MCF 10A (cell line): ENCODE measurements at regions not wholly inside any gene's neighbourhood (a gene's known extent, or its start where the extent isn't known, plus 50 kb on each side); places are given as distances from the start of the nearest gene placed in this dataset.

Experiments
- BruUV-seq: library from RNA; stranded (reverse); fragments of 400-500 nt; replicated peaks from 2 replicates; lab custom pipeline; 2021; lab: Mats Ljungman, UMichigan
- CTCF ChIA-PET: fragments of 300-600 bp; sonication (Branson Sonifier 250); formaldehyde crosslinking; extraction: SDS; loops from one replicate; lab custom pipeline; 2021; ENCODE audit warnings: antibody characterized with exemption, inconsistent platforms; lab: Yijun Ruan, JAX
- POLR2A ChIA-PET: fragments of 300-600, 350-650 bp; sonication (Branson Sonifier 250); formaldehyde crosslinking; extraction: SDS; loops from one replicate; lab custom pipeline; 2020; ENCODE audit warnings: antibody characterized with exemption, inconsistent platforms; lab: Yijun Ruan, JAX
- DNase-seq: peaks from one replicate; pipeline ENCODE4 v3.0.0-alpha.2; 2018; ENCODE audit not compliant: unreplicated experiment
- H3K27ac Mint-ChIP-seq: one replicate; pipeline ENCODE4 v1.8.0; 2022; ENCODE audit warnings: mild to moderate bottlenecking, low read depth, mixed read lengths; ENCODE audit not compliant: unreplicated experiment
- H3K27me3 Mint-ChIP-seq: one replicate; pipeline ENCODE4 v1.8.0; 2022; ENCODE audit warnings: mixed read lengths; ENCODE audit not compliant: insufficient read depth, unreplicated experiment
- H3K36me3 Mint-ChIP-seq: one replicate; pipeline ENCODE4 v1.8.0; 2022; ENCODE audit warnings: mild to moderate bottlenecking, moderate library complexity, mixed read lengths; ENCODE audit not compliant: insufficient read depth, unreplicated experiment
- H3K4me1 Mint-ChIP-seq: one replicate; pipeline ENCODE4 v1.8.0; 2022; ENCODE audit warnings: mixed read lengths; ENCODE audit not compliant: insufficient read depth, unreplicated experiment
- H3K4me3 Mint-ChIP-seq: one replicate; pipeline ENCODE4 v1.8.0; 2022; ENCODE audit warnings: mild to moderate bottlenecking, moderate library complexity, mixed read lengths; ENCODE audit not compliant: unreplicated experiment
- H3K9me3 Mint-ChIP-seq: one replicate; pipeline ENCODE4 v1.8.0; 2022; ENCODE audit warnings: mixed read lengths; ENCODE audit not compliant: unreplicated experiment
- intact Hi-C: fragments of 100-400 bp; cut with micrococcal nuclease; formaldehyde crosslinking; loops from 2 replicates; pipeline ENCODE4 v1.14.1; 2022
- TF ChIP-seq, protein P1 (sequence below): fragments of 200-600 bp; IDR thresholded peaks from one replicate; pipeline ENCODE4 v1.8.0; 2022; ENCODE audit warnings: antibody characterized with exemption, mild to moderate bottlenecking; ENCODE audit not compliant: unreplicated experiment

DNA sequence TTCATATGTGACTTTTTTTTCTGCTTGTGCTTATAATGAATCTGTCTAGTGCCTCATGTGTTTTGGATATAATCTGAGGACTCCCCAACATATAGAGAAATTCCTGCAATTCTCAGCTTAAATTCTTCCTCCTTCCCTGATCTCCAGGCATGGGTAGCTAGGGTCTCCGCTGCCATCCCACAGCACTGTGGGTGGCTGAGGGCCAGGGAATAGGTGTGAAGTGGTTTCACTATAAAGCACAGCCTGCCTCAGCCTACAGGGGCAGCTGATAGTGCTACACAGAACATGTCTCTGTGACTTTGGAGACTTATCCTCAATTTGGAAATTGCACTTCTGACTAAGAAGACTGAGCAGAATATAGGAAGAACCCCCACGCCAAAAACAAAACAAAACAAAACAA lies 137.3 kb upstream of the NABP1 start:
- no peaks in the 10 kb centered on the region for H3K27me3 Mint-ChIP-seq
- H3K9me3 Mint-ChIP-seq: peaks cover 6% of the 10 kb centered on the region
- DNase-seq: no peak
- no peak overlapping the region for H3K27ac Mint-ChIP-seq
- intact Hi-C loops: no loop called here
- BruUV-seq: no TSS peak
- POLR2A ChIA-PET: no interaction called here
- no peaks in the 10 kb centered on the region for H3K4me1 Mint-ChIP-seq
- H3K36me3 Mint-ChIP-seq: no peaks in the 10 kb centered on the region
- no peak overlapping the region for H3K4me3 Mint-ChIP-seq
- CTCF ChIA-PET: interaction anchor here (0.7 to 4.6 kb wide), 6 partner anchors 14 to 622 kb away, joined by 3 to 34 read pairs (median 6); no protein-coding TSS in a partner anchor
- TF ChIP-seq, protein P1, sequence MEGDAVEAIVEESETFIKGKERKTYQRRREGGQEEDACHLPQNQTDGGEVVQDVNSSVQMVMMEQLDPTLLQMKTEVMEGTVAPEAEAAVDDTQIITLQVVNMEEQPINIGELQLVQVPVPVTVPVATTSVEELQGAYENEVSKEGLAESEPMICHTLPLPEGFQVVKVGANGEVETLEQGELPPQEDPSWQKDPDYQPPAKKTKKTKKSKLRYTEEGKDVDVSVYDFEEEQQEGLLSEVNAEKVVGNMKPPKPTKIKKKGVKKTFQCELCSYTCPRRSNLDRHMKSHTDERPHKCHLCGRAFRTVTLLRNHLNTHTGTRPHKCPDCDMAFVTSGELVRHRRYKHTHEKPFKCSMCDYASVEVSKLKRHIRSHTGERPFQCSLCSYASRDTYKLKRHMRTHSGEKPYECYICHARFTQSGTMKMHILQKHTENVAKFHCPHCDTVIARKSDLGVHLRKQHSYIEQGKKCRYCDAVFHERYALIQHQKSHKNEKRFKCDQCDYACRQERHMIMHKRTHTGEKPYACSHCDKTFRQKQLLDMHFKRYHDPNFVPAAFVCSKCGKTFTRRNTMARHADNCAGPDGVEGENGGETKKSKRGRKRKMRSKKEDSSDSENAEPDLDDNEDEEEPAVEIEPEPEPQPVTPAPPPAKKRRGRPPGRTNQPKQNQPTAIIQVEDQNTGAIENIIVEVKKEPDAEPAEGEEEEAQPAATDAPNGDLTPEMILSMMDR: no peak

DNA sequence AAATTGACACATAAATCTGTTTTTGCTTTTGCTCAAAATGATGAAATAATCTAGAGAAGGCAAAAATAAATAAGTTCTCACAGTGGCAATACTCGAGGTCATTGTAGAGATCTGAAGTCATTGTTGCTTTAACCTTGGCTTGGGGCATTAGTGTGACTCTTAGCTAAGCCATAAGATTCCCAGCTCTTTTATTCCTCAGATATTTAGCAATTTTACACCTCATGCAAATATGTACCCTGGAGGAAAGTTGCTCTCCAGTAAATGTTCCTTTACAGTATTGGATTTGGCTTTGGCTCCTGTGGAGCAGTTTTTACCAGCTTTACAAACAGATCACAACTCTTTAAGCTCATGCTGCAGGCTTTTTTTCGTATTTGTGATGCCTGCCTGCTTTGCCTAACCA lies 134.2 kb upstream of the NABP1 start:
- Mint-ChIP-seq H3K4me3 (no peak overlapping the region), H3K27me3 (no peaks in the 10 kb centered on the region), H3K4me1 (no peaks in the 10 kb centered on the region), H3K36me3 (no peaks in the 10 kb centered on the region), H3K9me3 (peaks cover 6% of the 10 kb centered on the region), H3K27ac (no peak overlapping the region)
- CTCF ChIA-PET: interaction anchor here (0.8 to 3.6 kb wide), 5 partner anchors 10 to 619 kb away, joined by 3 to 17 read pairs (median 4); no protein-coding TSS in a partner anchor
- DNase-seq: peak; percentile 13
- no TSS peak for BruUV-seq
- TF ChIP-seq, protein P1: no peak
- intact Hi-C loops: no loop called here
- POLR2A ChIA-PET: interaction anchor here (0.6 to 0.8 kb wide), 3 partner anchors 15 to 502 kb away, joined by 3 read pairs; no protein-coding TSS in a partner anchor

DNA sequence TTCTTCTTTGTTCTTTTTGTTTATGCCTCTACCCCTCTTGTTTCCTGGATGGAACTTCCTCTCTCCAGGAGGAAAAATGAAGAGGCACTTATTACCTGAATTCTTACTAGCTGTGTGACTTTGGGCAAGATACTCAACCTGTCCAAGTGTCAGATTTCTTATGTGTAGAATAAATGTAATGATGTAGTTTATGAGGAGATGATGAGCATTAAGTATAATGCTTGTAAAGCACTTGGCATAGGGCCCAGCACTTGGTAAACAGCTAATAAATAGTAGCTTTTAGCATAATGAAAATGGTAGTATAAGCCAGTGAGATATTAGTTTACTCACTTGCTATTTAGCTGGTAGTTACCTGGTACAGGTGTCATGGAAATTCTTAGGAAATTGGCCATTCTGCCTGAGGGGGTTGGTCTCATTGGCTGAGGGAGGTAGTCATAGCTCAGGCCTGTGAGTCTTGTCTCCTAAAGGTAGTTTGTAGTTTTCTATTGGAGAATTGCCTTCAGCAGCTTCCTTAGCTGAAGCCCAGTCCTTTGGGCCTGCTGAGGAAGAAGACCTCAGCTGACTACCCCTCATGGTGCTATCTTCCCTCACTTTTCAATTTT lies 133.4 kb upstream of the NABP1 start:
- no TSS peak for BruUV-seq
- intact Hi-C loops: no loop called here
- H3K27me3 Mint-ChIP-seq: no peaks in the 10 kb centered on the region
- POLR2A ChIA-PET: interaction anchor here (0.8 kb wide), 2 partner anchors 16 to 152 kb away, joined by 3 read pairs; no protein-coding TSS in a partner anchor
- CTCF ChIA-PET: interaction anchor here (0.9 to 3.6 kb wide), 7 partner anchors 10 to 618 kb away, joined by 3 to 17 read pairs (median 3); no protein-coding TSS in a partner anchor
- TF ChIP-seq, protein P1: no peak
- H3K4me3 Mint-ChIP-seq: no peak overlapping the region
- no peaks in the 10 kb centered on the region for H3K4me1 Mint-ChIP-seq
- peaks cover 6% of the 10 kb centered on the region for H3K9me3 Mint-ChIP-seq
- no peaks in the 10 kb centered on the region for H3K36me3 Mint-ChIP-seq
- DNase-seq: no peak
- no peak overlapping the region for H3K27ac Mint-ChIP-seq

DNA sequence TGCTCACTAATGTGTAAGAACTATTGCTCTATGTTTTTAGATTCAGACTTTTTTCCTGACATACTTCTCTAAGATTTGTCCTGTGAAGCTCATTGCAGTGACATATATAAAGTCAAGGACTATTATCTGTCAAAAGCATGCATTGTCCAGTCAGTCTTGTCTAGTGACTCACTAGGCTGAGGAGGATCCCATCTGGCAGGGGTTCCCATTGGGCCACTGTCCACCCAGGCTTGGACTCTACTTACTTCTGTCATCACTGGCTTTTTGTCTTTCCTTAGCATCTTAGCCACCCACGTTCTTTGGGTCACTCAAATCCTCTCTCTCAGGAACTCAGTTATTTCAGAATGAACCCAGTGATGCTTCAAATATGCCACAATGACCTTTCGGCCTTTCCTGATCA lies 132.6 kb upstream of the NABP1 start:
- intact Hi-C loops: no loop called here
- H3K4me3 Mint-ChIP-seq: no peak overlapping the region
- TF ChIP-seq, protein P1: no peak
- no TSS peak for BruUV-seq
- H3K9me3 Mint-ChIP-seq: peaks cover 6% of the 10 kb centered on the region
- H3K36me3 Mint-ChIP-seq: no peaks in the 10 kb centered on the region
- no peaks in the 10 kb centered on the region for H3K27me3 Mint-ChIP-seq
- DNase-seq: no peak
- no peaks in the 10 kb centered on the region for H3K4me1 Mint-ChIP-seq
- ChIA-PET POLR2A (no interaction called here), CTCF (interaction anchor here (0.8 to 3.6 kb wide), 8 partner anchors 8 to 617 kb away, joined by 3 to 17 read pairs (median 3); no protein-coding TSS in a partner anchor)
- no peak overlapping the region for H3K27ac Mint-ChIP-seq
